ENCODE measurements at regions not wholly inside any gene's neighbourhood (a gene's known extent, or its start where the extent isn't known, plus 50 kb on each side); places are given as distances from the start of the nearest gene placed in this dataset.
"Not testable (repeated sequence)": the region's sequence is repeated elsewhere in the genome, so short reads cannot be mapped to it uniquely, and the experiment has no call there.

DNA sequence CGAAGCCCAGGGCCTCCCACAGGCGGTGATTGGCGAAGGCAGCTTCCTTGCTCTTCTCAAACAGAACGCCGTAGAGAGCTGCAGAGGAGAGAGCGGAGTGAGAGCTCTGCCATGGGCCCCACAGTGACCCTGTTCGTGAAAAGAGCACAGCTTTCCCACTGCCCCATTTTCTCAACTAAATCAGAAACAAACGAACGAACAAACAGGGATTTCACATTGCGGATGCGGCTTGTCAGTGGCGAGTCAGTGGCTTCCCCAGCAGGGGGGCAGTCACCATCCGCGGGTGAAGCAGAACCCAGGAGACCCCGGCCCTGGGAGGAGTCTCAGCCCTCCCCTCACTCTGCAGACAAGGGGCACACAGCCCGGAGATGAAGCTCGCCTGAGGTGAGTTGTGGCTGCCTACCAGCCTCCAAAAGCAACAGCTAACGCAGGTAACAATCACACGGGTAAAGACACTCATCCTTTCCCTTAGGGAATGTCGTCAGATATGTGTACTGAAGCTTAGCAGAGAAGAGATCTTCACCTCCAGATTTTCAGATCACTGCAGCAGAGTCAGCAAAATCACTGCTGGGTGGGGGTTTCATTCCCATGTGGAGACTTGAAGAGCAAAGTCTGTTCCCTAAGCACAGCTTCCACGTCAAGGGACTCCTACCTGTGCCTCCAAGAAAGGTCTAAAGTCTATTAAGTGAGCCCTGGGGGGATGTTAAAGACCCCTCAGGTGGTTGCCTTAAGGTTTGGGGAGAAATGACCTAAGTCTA lies 51.2 kb upstream of the GPR31 start:
- no peak for DNase-seq

- no peak for DNase-seq
Measured at GRCh38 chr6:167209577-167209975, 51.8 kb upstream of the GPR31 start.

GRCh38 chr6:167210375-167211294 lies 52.9 kb upstream of the GPR31 start:
- DNase-seq, result peak; percentile 86

DNA sequence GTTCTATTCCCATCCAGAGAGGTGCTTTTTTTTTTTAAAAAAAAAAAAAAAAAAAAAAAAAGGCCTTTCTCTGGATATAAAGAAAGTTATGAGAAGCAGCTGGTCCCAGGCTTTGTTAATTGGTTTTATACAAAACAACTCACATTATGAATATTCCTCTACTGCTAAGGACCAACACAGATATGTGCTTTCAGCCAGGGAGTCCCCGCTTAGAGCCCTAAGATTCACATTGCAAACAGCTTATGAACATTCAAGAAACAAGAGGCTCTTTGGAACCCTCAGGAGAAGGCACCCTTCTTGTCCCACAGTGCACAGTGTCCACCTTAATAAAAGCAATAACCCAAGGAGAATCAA lies 53.5 kb upstream of the GPR31 start:
- no peak for DNase-seq

DNA sequence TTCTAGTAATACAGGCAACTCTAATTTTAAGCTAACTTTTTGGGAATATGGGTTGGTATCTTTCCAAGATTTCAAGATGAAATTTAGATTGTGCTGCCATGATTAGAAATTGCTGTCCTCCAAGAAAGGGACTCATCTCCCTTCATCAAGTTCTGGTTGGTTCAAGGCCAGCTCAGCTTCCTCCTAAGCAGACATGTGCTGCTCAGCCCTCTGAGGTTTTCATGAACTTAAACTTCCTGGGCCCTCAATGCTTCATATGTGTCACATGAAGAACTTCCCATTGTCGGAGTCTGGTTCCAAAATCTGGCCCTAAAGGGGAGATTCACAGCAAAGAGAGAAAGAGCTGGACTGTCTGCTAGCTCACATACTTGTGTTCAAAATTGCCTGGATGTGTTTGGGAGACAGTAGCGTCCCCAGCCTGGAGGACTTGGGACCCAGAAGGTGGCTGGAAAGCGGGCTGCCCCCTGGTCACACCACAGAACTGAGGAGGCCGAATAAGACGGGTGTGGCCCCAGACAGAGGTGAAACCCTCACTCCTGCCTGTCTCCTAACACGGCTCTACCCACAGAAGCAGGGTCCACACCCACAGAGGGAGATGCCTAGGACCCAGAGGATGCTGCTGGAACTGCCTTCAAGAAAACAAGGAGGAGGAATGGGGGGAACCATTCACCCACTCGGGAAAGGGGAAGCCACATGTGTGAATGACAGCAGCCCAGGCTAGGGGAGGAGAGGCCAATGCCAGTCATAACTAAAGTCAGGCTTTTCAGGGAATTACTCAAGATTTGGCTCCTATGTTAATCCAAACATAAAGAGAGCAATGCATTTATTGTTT lies 54.3 kb upstream of the GPR31 start:
- no peak for DNase-seq

DNA sequence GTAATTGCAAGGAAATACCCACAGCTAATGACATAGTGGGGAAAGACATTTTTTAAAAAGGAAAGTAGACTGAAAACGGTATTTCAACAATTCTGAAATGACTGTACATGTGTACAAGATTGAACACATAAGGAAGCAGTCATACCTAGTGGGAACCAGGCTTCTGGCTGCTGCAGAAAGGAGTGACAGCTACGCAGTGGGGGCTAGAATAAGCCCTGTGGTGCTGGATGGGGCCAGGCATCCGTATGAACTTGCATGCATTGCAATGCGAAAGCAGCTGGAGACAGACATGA lies 54.9 kb upstream of the GPR31 start:
- no peak for DNase-seq

DNA sequence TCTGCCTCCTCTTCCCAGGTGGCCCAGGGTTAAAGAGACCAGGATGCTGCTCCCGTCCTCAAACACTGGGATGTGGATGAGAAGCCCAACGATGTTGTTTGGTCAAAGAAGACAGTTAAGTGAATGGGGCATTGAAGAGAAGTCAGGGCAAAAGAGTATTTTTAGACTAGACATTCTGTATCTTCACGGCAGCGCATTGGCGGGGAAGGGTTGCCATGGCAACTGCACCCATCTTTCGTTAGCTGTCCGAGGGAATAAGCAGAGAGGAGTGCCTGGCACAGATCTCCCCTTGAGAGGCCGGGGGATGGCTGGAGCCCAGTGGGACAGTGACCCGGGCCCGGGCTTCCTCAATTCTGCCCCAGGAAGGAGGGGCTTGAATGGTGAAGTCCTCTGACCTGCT lies 56.4 kb upstream of the GPR31 start:
- DNase-seq, result no peak

DNA sequence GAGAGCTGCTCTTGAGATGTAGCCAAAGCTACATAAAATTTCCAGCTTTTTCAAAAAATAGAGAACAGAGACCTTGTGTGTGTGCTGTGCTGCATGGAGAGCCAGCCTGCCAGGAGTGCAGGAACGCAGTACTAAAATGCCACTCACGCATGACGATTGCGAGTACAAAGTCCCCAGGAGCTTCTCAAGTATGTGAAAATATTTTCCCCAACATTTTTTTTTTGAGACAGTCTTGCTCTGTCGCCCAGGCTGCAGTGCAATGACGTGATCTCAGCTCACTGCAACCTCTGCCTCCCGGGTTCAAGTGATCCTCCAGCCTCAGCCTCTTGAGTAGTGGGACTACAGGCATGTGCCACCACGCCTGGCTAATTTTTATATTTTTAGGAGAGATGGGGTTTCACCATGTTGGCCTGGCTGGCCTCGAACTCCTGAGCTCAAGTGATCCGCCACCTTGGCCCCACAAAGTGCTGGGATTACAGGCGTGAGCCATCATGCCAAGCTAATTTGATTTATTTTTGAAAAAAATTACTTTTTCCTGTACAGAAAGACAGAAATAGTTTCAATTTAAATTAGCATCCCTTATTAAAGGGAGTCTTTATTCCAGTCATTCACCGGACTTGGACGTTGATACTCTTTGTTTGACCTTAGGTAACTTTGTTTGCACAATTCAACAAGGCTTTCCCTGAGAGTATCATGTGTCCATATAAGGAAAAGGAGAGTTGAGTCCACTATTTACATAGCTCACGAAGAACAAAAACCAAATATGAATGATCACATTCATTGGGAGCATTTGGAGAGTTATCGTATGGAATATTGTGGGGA lies 57.9 kb upstream of the GPR31 start:
- not testable (repeated sequence) for DNase-seq

DNA sequence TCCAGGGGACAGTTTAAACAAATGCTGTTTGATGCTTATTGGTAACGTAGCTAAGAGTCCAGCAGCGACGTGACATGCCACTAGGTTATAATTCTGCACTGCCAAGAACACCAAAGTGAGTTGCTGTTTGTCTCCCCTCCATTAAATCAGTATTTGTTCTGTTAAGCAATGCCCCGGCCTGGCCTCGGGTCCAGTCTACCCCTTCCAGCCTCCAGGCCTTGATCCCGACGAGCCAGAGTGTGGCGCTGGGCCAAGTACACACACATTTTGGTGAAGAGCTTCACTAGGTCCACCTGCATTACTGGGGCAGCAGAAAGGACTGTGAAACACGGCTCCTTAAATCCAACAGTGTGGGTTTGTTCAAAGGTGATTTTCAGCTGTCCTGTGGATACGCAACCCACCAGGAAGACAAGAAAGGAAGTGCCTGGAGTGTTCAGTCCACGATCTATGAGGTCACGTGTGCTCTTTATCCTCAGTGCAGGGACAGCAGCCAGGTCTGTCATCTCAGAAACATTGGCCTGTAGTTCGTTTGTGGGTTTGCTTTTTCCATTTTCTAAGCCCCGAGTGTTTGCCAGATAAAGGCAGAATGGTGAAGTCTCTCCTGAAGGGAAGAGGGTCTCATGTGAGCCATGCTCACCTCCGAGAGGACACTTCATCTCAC lies 58.7 kb upstream of the GPR31 start:
- not testable (repeated sequence) for DNase-seq

DNA sequence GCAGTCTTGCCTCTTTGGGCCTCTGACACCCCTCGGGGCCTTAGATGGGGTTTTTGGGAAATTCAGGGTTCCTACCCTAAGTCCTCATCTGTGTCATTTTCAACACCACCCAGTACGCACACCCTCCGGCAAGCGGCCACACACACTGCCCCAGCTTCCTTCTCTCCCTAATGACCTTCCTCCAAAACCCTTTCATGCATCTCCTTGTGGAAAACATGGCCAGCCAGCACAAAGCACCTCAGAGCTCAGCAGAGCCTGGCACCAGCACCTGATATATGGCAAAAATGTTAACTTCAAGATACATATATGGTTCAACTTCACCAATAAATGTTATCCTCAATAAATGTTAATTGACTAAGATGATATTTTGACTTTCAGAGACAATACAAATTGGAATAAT lies 59.3 kb upstream of the GPR31 start:
- not testable (repeated sequence) for DNase-seq

DNA sequence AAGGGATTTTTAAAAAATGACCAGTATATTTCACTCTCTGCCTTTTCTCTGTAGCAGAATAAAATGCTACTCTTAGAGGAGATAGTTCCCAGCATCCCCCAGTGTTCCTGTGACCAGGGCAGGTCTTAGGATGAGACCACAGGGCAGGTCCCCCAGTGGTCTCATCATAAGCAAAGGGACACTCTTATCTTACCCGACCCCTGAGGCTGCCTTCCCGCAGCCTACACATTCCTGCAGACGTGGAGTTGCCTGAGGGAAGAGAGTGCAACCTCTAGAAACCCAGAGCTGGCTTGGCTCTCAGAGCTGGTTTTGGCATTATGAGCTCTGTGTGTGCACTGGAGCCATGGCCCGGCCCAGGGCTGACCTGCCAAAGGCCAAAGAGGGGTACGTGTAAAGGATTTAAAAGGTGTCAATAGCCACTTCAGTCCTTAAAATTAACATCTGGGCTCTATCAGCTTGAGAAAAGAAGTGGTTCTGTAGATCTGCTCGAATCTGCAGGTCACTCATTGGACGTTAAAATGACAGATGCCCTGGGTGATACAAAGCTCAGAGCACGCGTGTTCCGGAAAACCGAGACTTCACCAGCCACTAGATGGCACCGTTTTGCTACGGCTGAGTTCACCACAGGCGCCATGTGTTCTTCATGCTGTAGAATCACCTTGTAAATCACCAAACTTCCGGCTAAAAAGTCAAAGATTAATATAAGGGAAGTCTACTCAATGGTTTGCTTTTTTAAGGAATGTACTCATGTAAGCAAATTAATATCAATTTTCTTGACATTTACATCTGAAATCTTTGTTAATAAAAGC lies 60.4 kb upstream of the GPR31 start:
- peak; percentile 36 for DNase-seq

DNA sequence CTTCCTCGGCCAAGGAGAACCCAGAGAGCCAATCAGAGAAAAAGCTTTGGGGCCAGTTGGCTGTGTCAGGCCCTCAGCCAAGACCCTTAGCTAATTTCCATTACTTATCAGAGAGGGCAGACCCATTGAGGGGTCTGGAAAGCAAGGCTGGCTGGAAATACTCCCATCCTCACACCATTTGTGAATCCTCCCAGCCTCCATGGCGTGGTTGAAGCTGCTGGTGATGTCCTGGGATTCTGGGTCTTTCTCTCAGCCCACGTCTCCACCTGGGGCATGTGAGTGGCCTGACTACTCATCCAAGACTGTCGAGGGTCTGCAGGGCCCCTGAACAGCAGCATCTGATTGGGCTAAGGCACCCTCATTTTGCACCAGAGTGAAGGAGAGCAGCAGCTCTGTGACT lies 61.3 kb upstream of the GPR31 start:
- not testable (repeated sequence) for DNase-seq

- DNase-seq, result no peak
Measured at GRCh38 chr6:167219967-167220512, 62.3 kb upstream of the GPR31 start.

- no peak for DNase-seq
Measured at GRCh38 chr6:167221400-167222201, 63.8 kb upstream of the GPR31 start.

DNA sequence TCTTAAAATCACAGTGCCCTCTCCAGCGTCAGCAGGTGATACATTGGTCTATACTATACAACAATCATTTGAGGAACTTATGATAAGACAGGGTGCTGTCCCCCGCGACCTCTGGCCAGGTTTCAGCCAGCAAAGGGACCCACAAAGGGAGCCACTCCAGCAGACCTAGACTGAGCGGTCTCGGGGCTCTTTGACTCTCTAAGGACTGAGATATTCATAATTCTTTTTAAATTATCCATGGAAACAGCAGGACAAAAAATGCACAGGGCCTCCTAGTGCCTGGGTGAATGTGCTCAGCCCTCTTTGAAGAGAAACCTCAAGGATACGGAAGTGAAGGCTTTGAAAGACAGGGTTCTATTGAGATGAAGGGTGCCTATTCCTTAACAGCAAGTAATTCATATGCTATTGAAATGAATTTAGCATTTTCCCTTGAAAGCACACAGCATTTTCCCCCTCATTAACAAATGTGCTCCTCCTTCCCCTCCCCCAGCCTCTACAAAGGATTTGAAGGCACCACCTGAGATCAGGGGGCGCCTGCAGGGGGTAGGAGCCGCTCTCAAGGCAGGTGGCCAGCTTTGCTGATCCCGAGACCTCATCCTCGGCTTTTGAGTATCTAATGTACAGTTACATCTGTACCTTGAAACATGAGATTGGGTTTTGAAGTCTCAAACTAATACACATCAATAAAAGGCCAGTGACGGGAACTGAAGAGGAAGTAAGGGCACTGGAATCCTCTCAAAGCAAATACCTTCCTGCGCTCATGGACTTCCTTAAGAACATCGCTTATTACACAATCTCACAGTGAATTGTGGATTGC lies 65.3 kb upstream of the UNC93A start:
- peak; percentile 27 for DNase-seq

DNA sequence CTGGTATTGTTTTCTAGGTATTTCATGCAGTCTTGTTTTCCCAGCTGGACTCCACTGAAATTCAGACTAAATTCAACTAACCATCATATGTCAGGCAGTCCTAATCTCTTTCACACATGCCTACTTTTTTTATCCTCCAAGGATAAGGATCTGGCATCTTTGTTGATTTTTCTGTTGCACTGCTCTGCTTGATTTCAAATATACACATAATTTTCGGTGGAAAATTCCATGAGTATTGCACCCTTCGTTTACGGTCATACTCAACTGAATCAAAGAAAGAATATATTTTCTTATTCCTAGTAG lies 64.8 kb upstream of the UNC93A start:
- DNase-seq, result no peak

- DNase-seq, result no peak
Measured at GRCh38 chr6:167226791-167227190, 64.3 kb upstream of the UNC93A start.

GRCh38 chr6:167227984-167228383 lies 63.1 kb upstream of the UNC93A start:
- DNase-seq, result no peak

DNA sequence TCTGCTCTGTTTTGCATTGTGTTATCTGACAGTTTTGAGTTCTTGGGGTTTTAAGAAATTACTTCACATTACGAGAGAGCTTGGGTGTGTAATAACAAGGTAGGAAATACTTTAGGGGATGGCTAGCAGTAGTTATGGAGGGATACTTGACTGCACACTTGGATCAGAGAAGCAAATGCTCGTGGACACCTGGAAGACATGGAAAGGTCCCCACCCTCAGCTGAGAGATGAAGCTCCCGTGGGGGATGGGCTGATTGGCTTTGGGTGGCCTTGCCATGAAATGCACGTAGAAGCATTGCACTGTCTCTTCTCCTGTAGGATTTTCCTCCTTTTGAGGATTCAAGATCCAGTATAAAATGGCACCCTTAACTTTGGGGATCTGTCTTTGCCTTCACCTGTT lies 61.5 kb upstream of the UNC93A start:
- DNase-seq, result no peak

Data from NCI-H2171 (cell line).